SK-N-SH (cell line): ENCODE measurements at regions not wholly inside any gene's neighbourhood (a gene's known extent, or its start where the extent isn't known, plus 50 kb on each side); places are given as distances from the start of the nearest gene placed in this dataset.

ENCODE experiments used
- CTCF ChIA-PET: fragments of 300-600, 350-600 bp; formaldehyde crosslinking; extraction: SDS; loops from one replicate; lab custom pipeline; 2021; lab: Yijun Ruan, JAX
- POLR2A ChIA-PET: fragments of 350-600 bp; sonication (Branson Sonifier 250); formaldehyde crosslinking; extraction: SDS; loops from one replicate; lab custom pipeline; 2020; ENCODE audit warnings: antibody characterized with exemption, inconsistent platforms; lab: Yijun Ruan, JAX
- DNase-seq: peaks from one replicate; pipeline ENCODE4 v3.0.0; 2012
- H2AFZ ChIP-seq: fragments of 200-600 bp; sonication (generic); 2 replicates; pipeline ENCODE4 v1.8.1; 2016; ENCODE audit warnings: antibody characterized with exemption, mild to moderate bottlenecking, low read depth
- H3F3A ChIP-seq: fragments of 200-600 bp; sonication (generic); replicated peaks from 2 replicates; pipeline ENCODE3; 2016; ENCODE audit warnings: antibody characterized with exemption, mild to moderate bottlenecking; ENCODE audit not compliant: insufficient read depth
- H3K27ac ChIP-seq, 2 experiments: fragments of 200-500 bp in 1 of 2; fragments of 200-600 bp in 1 of 2; sonication (Bioruptor generic) in 1 of 2; sonication (generic), shearing (Covaris generic) in 1 of 2; 2 replicates each; pipeline versions ENCODE4 v1.5.1 to v1.6.1; 2014 to 2016; ENCODE audit warnings: low read depth in 2 of 2, inconsistent platforms in 1 of 2, low read length in 1 of 2, mild to moderate bottlenecking in 1 of 2, mixed read lengths in 1 of 2
- H3K27me3 ChIP-seq: fragments of 200-600 bp; sonication (generic), shearing (Covaris generic); 2 replicates; pipeline ENCODE4 v1.6.1; 2016; ENCODE audit warnings: mixed run types; ENCODE audit not compliant: insufficient read depth
- H3K36me3 ChIP-seq, 2 experiments: fragments of 200-500 bp in 1 of 2; fragments of 200-600 bp in 1 of 2; sonication (Bioruptor generic) in 1 of 2; sonication (generic) in 1 of 2; replicated peaks in 1 of 2; 2 replicates each; pipeline versions ENCODE3 to v1.5.1; 2014 to 2016; ENCODE audit warnings: low read length in 1 of 2, mild to moderate bottlenecking in 1 of 2; ENCODE audit not compliant: insufficient read depth in 2 of 2, control insufficient read depth in 1 of 2
- H3K4me1 ChIP-seq, 2 experiments: fragments of 200-500 bp in 1 of 2; fragments of 200-600 bp in 1 of 2; sonication (Bioruptor generic) in 1 of 2; sonication (generic), shearing (Covaris generic) in 1 of 2; 2 replicates each; pipeline versions ENCODE4 v1.5.1 to v1.6.1; 2014 to 2016; ENCODE audit warnings: low read depth in 1 of 2, low read length in 1 of 2, mixed run types in 1 of 2; ENCODE audit not compliant: insufficient read depth in 2 of 2, control insufficient read depth in 1 of 2
- H3K4me2 ChIP-seq: fragments of 200-600 bp; sonication (generic), shearing (Covaris generic); 2 replicates; pipeline ENCODE4 v1.6.1; 2017; ENCODE audit warnings: mixed run types
- H3K4me3 ChIP-seq, 2 experiments: fragments of 200-500 bp in 1 of 2; fragments of 200-600 bp in 1 of 2; sonication (Bioruptor generic) in 1 of 2; sonication (generic), shearing (Covaris generic) in 1 of 2; 2 replicates each; pipeline versions ENCODE4 v1.5.1 to v1.8.1; 2014 to 2016; ENCODE audit warnings: low read depth in 2 of 2, inconsistent platforms in 1 of 2, low read length in 1 of 2, mild to moderate bottlenecking in 1 of 2, mixed read lengths in 1 of 2, moderate library complexity in 1 of 2
- H3K79me2 ChIP-seq: fragments of 200-600 bp; sonication (generic); 2 replicates; pipeline ENCODE4 v1.8.1; 2017; ENCODE audit warnings: mild to moderate bottlenecking; ENCODE audit not compliant: insufficient read depth
- H3K9ac ChIP-seq: fragments of 200-600 bp; sonication (generic); 2 replicates; pipeline ENCODE4 v1.6.1; 2017; ENCODE audit warnings: mixed run types
- H3K9me2 ChIP-seq: fragments of 200-600 bp; sonication (generic); 2 replicates; pipeline ENCODE4 v1.6.1; 2017; ENCODE audit warnings: mixed run types
- H3K9me3 ChIP-seq: fragments of 200-600 bp; sonication (generic); 2 replicates; pipeline ENCODE4 v1.6.1; 2017; ENCODE audit warnings: mixed run types, mild to moderate bottlenecking, moderate library complexity
- H4K20me1 ChIP-seq: fragments of 200-600 bp; sonication (generic); 2 replicates; pipeline ENCODE4 v1.6.1; 2017; ENCODE audit warnings: mild to moderate bottlenecking, mixed run types; ENCODE audit not compliant: insufficient read depth
- CHD2 ChIP-seq: fragments of 150-350 bp; IDR thresholded peaks from 2 replicates; pipeline ENCODE4 v1.6.1; 2018; ENCODE audit warnings: low read length; ENCODE audit not compliant: partially characterized antibody
- ELF1 ChIP-seq: IDR thresholded peaks from 2 replicates; pipeline ENCODE4 v1.4.0; 2012
- EP300 ChIP-seq, 2 experiments: IDR thresholded peaks; 2 replicates each; pipeline versions ENCODE4 v1.4.0 to v1.6.1; 2012; ENCODE audit warnings: borderline replicate concordance in 1 of 2, low read depth in 1 of 2, low read length in 1 of 2
- EZH2phosphoT487 ChIP-seq: fragments of 200-600 bp; sonication (generic); IDR thresholded peaks from 2 replicates; pipeline ENCODE4 v1.6.1; 2017; ENCODE audit warnings: low read depth, mixed run types, mild to moderate bottlenecking, antibody characterized with exemption, moderate library complexity, borderline replicate concordance
- FOXJ3 ChIP-seq: sonication (generic); formaldehyde crosslinking; IDR thresholded peaks from 2 replicates; pipeline ENCODE4 v1.5.1; 2020; ENCODE audit warnings: mild to moderate bottlenecking, missing genetic modification reagents
- FOXM1 ChIP-seq: IDR thresholded peaks from 2 replicates; pipeline ENCODE4 v1.4.0; 2012; ENCODE audit warnings: low read depth, mild to moderate bottlenecking
- MEF2A ChIP-seq: IDR thresholded peaks from 2 replicates; pipeline ENCODE4 v1.4.0; 2012; ENCODE audit warnings: low read depth, borderline replicate concordance
- NFIC ChIP-seq: IDR thresholded peaks from 2 replicates; pipeline ENCODE4 v1.4.0; 2012; ENCODE audit warnings: borderline replicate concordance
- RFX5 ChIP-seq: IDR thresholded peaks from 2 replicates; pipeline ENCODE4 v1.6.1; 2012; ENCODE audit warnings: mild to moderate bottlenecking, improper control_type of control experiment, low read length
- TEAD4 ChIP-seq: IDR thresholded peaks from 2 replicates; pipeline ENCODE4 v1.4.0; 2012; ENCODE audit warnings: mild to moderate bottlenecking, borderline replicate concordance; ENCODE audit not compliant: insufficient read depth
- WGBS: methylation state at CpG from one replicate; pipeline ENCODE4 v1.1.6; 2017; ENCODE audit warnings: low lambda C conversion rate; 5-methylcytosine and 5-hydroxymethylcytosine counted together
- TF ChIP-seq, protein P1 (sequence below): fragments of 150-350 bp; IDR thresholded peaks from 2 replicates; pipeline ENCODE4 v1.6.1; 2016; ENCODE audit warnings: mild to moderate bottlenecking, low read depth, low read length
- TF ChIP-seq, protein P2 (sequence below): fragments of 200-600 bp; sonication (generic); IDR thresholded peaks from 2 replicates; pipeline ENCODE4 v1.6.1; 2017; ENCODE audit warnings: antibody characterized with exemption, mild to moderate bottlenecking, moderate library complexity
- TF ChIP-seq, protein P3 (sequence below): IDR thresholded peaks from 2 replicates; pipeline ENCODE4 v1.4.0; 2012; ENCODE audit warnings: low read depth, borderline replicate concordance
- TF ChIP-seq, protein P4 (sequence below): IDR thresholded peaks from 2 replicates; pipeline ENCODE4 v1.6.1; 2012; ENCODE audit warnings: mild to moderate bottlenecking, low read depth, low read length, moderate library complexity

DNA sequence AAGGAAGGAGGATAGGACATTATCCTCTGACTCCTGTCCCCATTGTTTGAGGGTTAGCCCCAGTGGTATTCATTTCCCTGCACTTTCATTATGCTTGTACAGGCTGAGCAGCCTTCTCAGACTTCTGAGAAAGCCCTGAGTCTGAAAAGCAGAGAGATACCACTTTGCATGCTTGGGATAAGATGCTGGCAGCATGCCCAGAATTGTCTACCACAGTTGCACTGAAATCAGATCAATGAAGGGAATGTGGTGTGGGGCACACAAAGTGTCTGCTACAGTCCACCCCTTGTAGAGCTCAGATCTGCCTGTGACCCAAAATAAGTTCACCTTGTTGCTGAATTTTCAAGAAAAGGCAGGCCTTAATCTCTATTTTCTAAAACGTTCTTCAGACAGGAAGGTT, 160.6 kb downstream of the CCT6B start:
- no peak for DNase-seq
- POLR2A ChIA-PET, result no interaction called here
- no peak overlapping the region for H2AFZ ChIP-seq
- H3K9me3 ChIP-seq, result no peaks in the 10 kb centered on the region
- WGBS, result 18% methylated on average over 1 of the region's 1 CpG
- no peak overlapping the region for H3K27ac ChIP-seq
- H3K79me2 ChIP-seq, result no peaks in the 10 kb centered on the region
- no peaks in the 10 kb centered on the region for H3K36me3 ChIP-seq
- H3F3A ChIP-seq, result no peaks in the 10 kb centered on the region
- no peaks in the 10 kb centered on the region for H3K9me2 ChIP-seq
- H3K9ac ChIP-seq, result no peak overlapping the region
- no peaks in the 10 kb centered on the region for H4K20me1 ChIP-seq
- no peaks in the 10 kb centered on the region for H3K4me1 ChIP-seq
- H3K27me3 ChIP-seq, result no peaks in the 10 kb centered on the region
- no peak overlapping the region for H3K4me3 ChIP-seq
- no peak overlapping the region for H3K4me2 ChIP-seq
- TF ChIP-seq FOXM1, result no peak
- TF ChIP-seq, protein P1, sequence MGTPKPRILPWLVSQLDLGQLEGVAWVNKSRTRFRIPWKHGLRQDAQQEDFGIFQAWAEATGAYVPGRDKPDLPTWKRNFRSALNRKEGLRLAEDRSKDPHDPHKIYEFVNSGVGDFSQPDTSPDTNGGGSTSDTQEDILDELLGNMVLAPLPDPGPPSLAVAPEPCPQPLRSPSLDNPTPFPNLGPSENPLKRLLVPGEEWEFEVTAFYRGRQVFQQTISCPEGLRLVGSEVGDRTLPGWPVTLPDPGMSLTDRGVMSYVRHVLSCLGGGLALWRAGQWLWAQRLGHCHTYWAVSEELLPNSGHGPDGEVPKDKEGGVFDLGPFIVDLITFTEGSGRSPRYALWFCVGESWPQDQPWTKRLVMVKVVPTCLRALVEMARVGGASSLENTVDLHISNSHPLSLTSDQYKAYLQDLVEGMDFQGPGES, result no peak
- TF ChIP-seq CHD2, result no peak
- TF ChIP-seq ELF1, result no peak
- TF ChIP-seq EP300 (IDR thresholded peaks at IDR 0.05; ENCODE audit: borderline replicate concordance in 1 of 2, low read depth in 1 of 2, low read length in 1 of 2), result no peak
- CTCF ChIA-PET, result interaction anchor here (0.7 kb wide), 1 partner anchor 258 kb away, joined by 3 read pairs; no protein-coding TSS in a partner anchor

DNA sequence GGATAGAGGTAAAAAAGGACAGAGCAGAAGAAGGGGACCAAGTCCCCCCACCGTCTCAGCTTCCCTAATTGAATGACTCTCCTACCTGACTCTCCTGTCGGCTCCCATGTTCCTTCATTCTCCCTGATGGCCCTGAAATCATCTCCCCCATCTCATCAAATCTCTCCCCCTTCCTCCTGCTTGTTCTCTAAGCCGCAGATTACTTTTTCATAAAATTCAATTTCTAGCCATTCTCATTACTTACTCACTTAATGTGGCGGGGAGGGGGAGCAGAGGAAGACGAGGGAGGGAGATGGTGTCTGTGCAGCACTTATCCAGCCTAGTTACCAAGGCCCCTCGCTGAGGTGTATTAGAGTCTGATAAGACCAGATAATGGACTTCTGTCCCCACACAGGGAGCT, 161.5 kb downstream of the CCT6B start:
- Histone ChIP-seq H3K79me2 (no peaks in the 10 kb centered on the region), H3K9me3 (no peaks in the 10 kb centered on the region), H4K20me1 (no peaks in the 10 kb centered on the region), H3F3A (no peaks in the 10 kb centered on the region), H3K4me1 (no peaks in the 10 kb centered on the region), H3K27ac (no peak overlapping the region), H3K36me3 (no peaks in the 10 kb centered on the region), H3K27me3 (no peaks in the 10 kb centered on the region), H2AFZ (no peak overlapping the region), H3K4me2 (no peak overlapping the region), H3K9ac (no peak overlapping the region), H3K4me3 (no peak overlapping the region), H3K9me2 (no peaks in the 10 kb centered on the region)
- TF ChIP-seq, protein P2, sequence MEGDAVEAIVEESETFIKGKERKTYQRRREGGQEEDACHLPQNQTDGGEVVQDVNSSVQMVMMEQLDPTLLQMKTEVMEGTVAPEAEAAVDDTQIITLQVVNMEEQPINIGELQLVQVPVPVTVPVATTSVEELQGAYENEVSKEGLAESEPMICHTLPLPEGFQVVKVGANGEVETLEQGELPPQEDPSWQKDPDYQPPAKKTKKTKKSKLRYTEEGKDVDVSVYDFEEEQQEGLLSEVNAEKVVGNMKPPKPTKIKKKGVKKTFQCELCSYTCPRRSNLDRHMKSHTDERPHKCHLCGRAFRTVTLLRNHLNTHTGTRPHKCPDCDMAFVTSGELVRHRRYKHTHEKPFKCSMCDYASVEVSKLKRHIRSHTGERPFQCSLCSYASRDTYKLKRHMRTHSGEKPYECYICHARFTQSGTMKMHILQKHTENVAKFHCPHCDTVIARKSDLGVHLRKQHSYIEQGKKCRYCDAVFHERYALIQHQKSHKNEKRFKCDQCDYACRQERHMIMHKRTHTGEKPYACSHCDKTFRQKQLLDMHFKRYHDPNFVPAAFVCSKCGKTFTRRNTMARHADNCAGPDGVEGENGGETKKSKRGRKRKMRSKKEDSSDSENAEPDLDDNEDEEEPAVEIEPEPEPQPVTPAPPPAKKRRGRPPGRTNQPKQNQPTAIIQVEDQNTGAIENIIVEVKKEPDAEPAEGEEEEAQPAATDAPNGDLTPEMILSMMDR, result no peak
- TF ChIP-seq NFIC (no peak), FOXJ3 (CRISPR knock-in tag) (no peak), EZH2phosphoT487 (no peak), RFX5 (no peak), MEF2A (no peak), ELF1 (no peak), TEAD4 (no peak)
- TF ChIP-seq, protein P3, sequence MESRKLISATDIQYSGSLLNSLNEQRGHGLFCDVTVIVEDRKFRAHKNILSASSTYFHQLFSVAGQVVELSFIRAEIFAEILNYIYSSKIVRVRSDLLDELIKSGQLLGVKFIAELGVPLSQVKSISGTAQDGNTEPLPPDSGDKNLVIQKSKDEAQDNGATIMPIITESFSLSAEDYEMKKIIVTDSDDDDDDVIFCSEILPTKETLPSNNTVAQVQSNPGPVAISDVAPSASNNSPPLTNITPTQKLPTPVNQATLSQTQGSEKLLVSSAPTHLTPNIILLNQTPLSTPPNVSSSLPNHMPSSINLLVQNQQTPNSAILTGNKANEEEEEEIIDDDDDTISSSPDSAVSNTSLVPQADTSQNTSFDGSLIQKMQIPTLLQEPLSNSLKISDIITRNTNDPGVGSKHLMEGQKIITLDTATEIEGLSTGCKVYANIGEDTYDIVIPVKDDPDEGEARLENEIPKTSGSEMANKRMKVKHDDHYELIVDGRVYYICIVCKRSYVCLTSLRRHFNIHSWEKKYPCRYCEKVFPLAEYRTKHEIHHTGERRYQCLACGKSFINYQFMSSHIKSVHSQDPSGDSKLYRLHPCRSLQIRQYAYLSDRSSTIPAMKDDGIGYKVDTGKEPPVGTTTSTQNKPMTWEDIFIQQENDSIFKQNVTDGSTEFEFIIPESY, result no peak
- TF ChIP-seq, protein P4, sequence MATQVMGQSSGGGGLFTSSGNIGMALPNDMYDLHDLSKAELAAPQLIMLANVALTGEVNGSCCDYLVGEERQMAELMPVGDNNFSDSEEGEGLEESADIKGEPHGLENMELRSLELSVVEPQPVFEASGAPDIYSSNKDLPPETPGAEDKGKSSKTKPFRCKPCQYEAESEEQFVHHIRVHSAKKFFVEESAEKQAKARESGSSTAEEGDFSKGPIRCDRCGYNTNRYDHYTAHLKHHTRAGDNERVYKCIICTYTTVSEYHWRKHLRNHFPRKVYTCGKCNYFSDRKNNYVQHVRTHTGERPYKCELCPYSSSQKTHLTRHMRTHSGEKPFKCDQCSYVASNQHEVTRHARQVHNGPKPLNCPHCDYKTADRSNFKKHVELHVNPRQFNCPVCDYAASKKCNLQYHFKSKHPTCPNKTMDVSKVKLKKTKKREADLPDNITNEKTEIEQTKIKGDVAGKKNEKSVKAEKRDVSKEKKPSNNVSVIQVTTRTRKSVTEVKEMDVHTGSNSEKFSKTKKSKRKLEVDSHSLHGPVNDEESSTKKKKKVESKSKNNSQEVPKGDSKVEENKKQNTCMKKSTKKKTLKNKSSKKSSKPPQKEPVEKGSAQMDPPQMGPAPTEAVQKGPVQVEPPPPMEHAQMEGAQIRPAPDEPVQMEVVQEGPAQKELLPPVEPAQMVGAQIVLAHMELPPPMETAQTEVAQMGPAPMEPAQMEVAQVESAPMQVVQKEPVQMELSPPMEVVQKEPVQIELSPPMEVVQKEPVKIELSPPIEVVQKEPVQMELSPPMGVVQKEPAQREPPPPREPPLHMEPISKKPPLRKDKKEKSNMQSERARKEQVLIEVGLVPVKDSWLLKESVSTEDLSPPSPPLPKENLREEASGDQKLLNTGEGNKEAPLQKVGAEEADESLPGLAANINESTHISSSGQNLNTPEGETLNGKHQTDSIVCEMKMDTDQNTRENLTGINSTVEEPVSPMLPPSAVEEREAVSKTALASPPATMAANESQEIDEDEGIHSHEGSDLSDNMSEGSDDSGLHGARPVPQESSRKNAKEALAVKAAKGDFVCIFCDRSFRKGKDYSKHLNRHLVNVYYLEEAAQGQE, result no peak
- WGBS, result 15% methylated on average over 6 of the region's 6 CpGs
- POLR2A ChIA-PET, result no interaction called here
- no peak for DNase-seq
- CTCF ChIA-PET, result interaction anchor here (0.8 kb wide), 1 partner anchor 320 kb away, joined by 5 read pairs; the partner anchor contains the start of gene RAD51D
